ENCODE measurements at regions not wholly inside any gene's neighbourhood (a gene's known extent, or its start where the extent isn't known, plus 50 kb on each side); places are given as distances from the start of the nearest gene placed in this dataset.

GRCh38 chr2:59532808-59533207, 1020.6 kb downstream of the BCL11A start:
- 97% methylated on average over 3 of the region's 3 CpGs for WGBS
- Histone ChIP-seq H3K27me3 (no peaks in the 10 kb centered on the region), H3K9me3 (no peaks in the 10 kb centered on the region), H3K4me3 (no peak overlapping the region), H3K4me1 (no peaks in the 10 kb centered on the region), H3K36me3 (no peaks in the 10 kb centered on the region), H3K27ac (no peak overlapping the region)
- no peak for DNase-seq (ENCODE audit: low spot score in 2 of 2)
- TF ChIP-seq EP300 (IDR thresholded peaks at IDR 0.05) (no peak), CTCF (IDR thresholded peaks at IDR 0.05) (no peak), POLR2A (IDR thresholded peaks at IDR 0.05) (no peak), POLR2AphosphoS5 (IDR thresholded peaks at IDR 0.05) (no peak)

GRCh38 chr2:59530258-59530657, 1023.2 kb downstream of the BCL11A start:
- no peak overlapping the region for H3K27ac ChIP-seq
- DNase-seq (ENCODE audit: low spot score in 2 of 2), result no peak
- WGBS, result 62% methylated on average over 1 of the region's 1 CpG
- no peak for TF ChIP-seq CTCF (IDR thresholded peaks at IDR 0.05)
- TF ChIP-seq POLR2A (IDR thresholded peaks at IDR 0.05), result no peak
- TF ChIP-seq EP300 (IDR thresholded peaks at IDR 0.05), result no peak
- no peak for TF ChIP-seq POLR2AphosphoS5 (IDR thresholded peaks at IDR 0.05)
- no peaks in the 10 kb centered on the region for H3K9me3 ChIP-seq
- H3K4me1 ChIP-seq, result no peaks in the 10 kb centered on the region
- H3K36me3 ChIP-seq, result no peaks in the 10 kb centered on the region
- no peak overlapping the region for H3K4me3 ChIP-seq
- no peaks in the 10 kb centered on the region for H3K27me3 ChIP-seq

GRCh38 chr2:59529726-59530125, 1023.7 kb downstream of the BCL11A start:
- Histone ChIP-seq H3K4me1 (no peaks in the 10 kb centered on the region), H3K27me3 (no peaks in the 10 kb centered on the region), H3K36me3 (no peaks in the 10 kb centered on the region), H3K27ac (no peak overlapping the region), H3K9me3 (no peaks in the 10 kb centered on the region), H3K4me3 (no peak overlapping the region)
- DNase-seq (ENCODE audit: low spot score in 2 of 2), result no peak
- WGBS, result 57% methylated on average over 7 of the region's 7 CpGs
- TF ChIP-seq POLR2AphosphoS5 (IDR thresholded peaks at IDR 0.05) (no peak), POLR2A (IDR thresholded peaks at IDR 0.05) (no peak), CTCF (IDR thresholded peaks at IDR 0.05) (no peak), EP300 (IDR thresholded peaks at IDR 0.05) (no peak)

- Histone ChIP-seq H3K27me3 (no peaks in the 10 kb centered on the region), H3K4me1 (no peaks in the 10 kb centered on the region), H3K4me3 (no peak overlapping the region), H3K9me3 (no peaks in the 10 kb centered on the region), H3K36me3 (no peaks in the 10 kb centered on the region), H3K27ac (no peak overlapping the region)
- DNase-seq (ENCODE audit: low spot score in 2 of 2), result no peak
- 72% methylated on average over 4 of the region's 4 CpGs for WGBS
- no peak for TF ChIP-seq POLR2AphosphoS5 (IDR thresholded peaks at IDR 0.05)
These were observed 1024.9 kb downstream of the BCL11A start for GRCh38 chr2:59528525-59528924.

- Histone ChIP-seq H3K27ac (no peak overlapping the region), H3K4me1 (no peaks in the 10 kb centered on the region), H3K36me3 (no peaks in the 10 kb centered on the region), H3K27me3 (no peaks in the 10 kb centered on the region), H3K9me3 (no peaks in the 10 kb centered on the region), H3K4me3 (no peak overlapping the region)
- DNase-seq (ENCODE audit: low spot score in 2 of 2), result no peak
- TF ChIP-seq POLR2AphosphoS5 (IDR thresholded peaks at IDR 0.05) (no peak), POLR2A (IDR thresholded peaks at IDR 0.05) (no peak), CTCF (IDR thresholded peaks at IDR 0.05) (no peak), EP300 (IDR thresholded peaks at IDR 0.05) (no peak)
These were observed 1050.5 kb downstream of the BCL11A start for GRCh38 chr2:59502981-59503380.

- H3K27ac ChIP-seq, result no peak overlapping the region
- no peaks in the 10 kb centered on the region for H3K36me3 ChIP-seq
- no peak overlapping the region for H3K4me3 ChIP-seq
- no peaks in the 10 kb centered on the region for H3K9me3 ChIP-seq
- TF ChIP-seq CTCF (IDR thresholded peaks at IDR 0.05), result no peak
- no peak for TF ChIP-seq EP300 (IDR thresholded peaks at IDR 0.05)
- TF ChIP-seq POLR2A (IDR thresholded peaks at IDR 0.05), result no peak
- no peak for TF ChIP-seq POLR2AphosphoS5 (IDR thresholded peaks at IDR 0.05)
- WGBS, result 95% methylated on average over 2 of the region's 2 CpGs
- DNase-seq (ENCODE audit: low spot score in 2 of 2), result no peak
- H3K4me1 ChIP-seq, result no peaks in the 10 kb centered on the region
- H3K27me3 ChIP-seq, result no peaks in the 10 kb centered on the region
These were observed 1062.5 kb downstream of the BCL11A start for GRCh38 chr2:59490994-59491393.
